H1 (cell line): ENCODE measurements at regions not wholly inside any gene's neighbourhood (a gene's known extent, or its start where the extent isn't known, plus 50 kb on each side); places are given as distances from the start of the nearest gene placed in this dataset.

ENCODE experiments used
- CTCF ChIA-PET: fragments of 300-600 bp; sonication (Branson Sonifier 250); formaldehyde crosslinking; loops from one replicate; lab custom pipeline; 2021; ENCODE audit not compliant: partially characterized antibody; lab: Charles Lee
- POLR2A ChIA-PET: fragments of 300-600 bp; sonication (Branson Sonifier 250); formaldehyde crosslinking; loops from one replicate; lab custom pipeline; 2021; ENCODE audit warnings: inconsistent platforms; ENCODE audit not compliant: partially characterized antibody; lab: Charles Lee
- DNase-seq, 2 experiments: peaks; one replicate each; pipeline versions ENCODE4 v3.0.0 to v3.0.0-alpha.2; 2010 to 2022; ENCODE audit warnings: low spot score in 2 of 2, low read depth in 1 of 2, mixed read lengths in 1 of 2
- FAIRE-seq: peaks from 2 replicates; lab custom pipeline; 2011; peaks lifted over from hg19 to GRCh38; lab: Jason Lieb, UNC
- H2AFZ ChIP-seq: 2 replicates; pipeline ENCODE4 v1.8.1; 2012; ENCODE audit warnings: low read length, inconsistent platforms
- H2AK5ac ChIP-seq: 2 replicates; pipeline ENCODE4 v1.6.1; 2013; ENCODE audit warnings: low read depth, low read length
- H2BK120ac ChIP-seq: replicated peaks from 2 replicates; pipeline ENCODE3; 2013; ENCODE audit warnings: low read depth, low read length, inconsistent platforms
- H2BK12ac ChIP-seq: 2 replicates; pipeline ENCODE4 v1.6.1; 2013; ENCODE audit warnings: low read depth, low read length
- H2BK15ac ChIP-seq: 2 replicates; pipeline ENCODE4 v1.6.1; 2013; ENCODE audit warnings: low read length
- H2BK20ac ChIP-seq: 2 replicates; pipeline ENCODE4 v1.6.1; 2013; ENCODE audit warnings: low read length
- H2BK5ac ChIP-seq: 2 replicates; pipeline ENCODE4 v1.6.1; 2013; ENCODE audit warnings: low read depth, low read length
- H3K14ac ChIP-seq: 2 replicates; pipeline ENCODE4 v1.6.1; 2013; ENCODE audit warnings: inconsistent platforms; ENCODE audit not compliant: insufficient read length
- H3K18ac ChIP-seq: 2 replicates; pipeline ENCODE4 v1.6.1; 2013; ENCODE audit warnings: low read length; ENCODE audit errors: extremely low read depth
- H3K23ac ChIP-seq: 2 replicates; pipeline ENCODE4 v1.6.1; 2013; ENCODE audit warnings: inconsistent platforms; ENCODE audit not compliant: insufficient read length
- H3K23me2 ChIP-seq: 2 replicates; pipeline ENCODE4 v1.6.1; 2013; ENCODE audit warnings: low read depth, low read length
- H3K27ac ChIP-seq: 2 replicates; pipeline ENCODE4 v1.6.1; 2011; ENCODE audit warnings: low read depth, low read length, inconsistent platforms
- H3K27me3 ChIP-seq, 4 experiments: replicated peaks in 1 of 4; 1 replicate in 1 of 4; 2 replicates in 3 of 4; pipeline versions ENCODE4 v1.6.1 to v1.8.1; 2011 to 2013; ENCODE audit warnings: low read length in 3 of 4, mild to moderate bottlenecking in 3 of 4, inconsistent platforms in 2 of 4, mixed read lengths in 2 of 4, moderate library complexity in 1 of 4; ENCODE audit not compliant: control insufficient read depth in 3 of 4, insufficient read depth in 3 of 4; ENCODE audit errors: extremely low read depth in 1 of 4
- H3K36me3 ChIP-seq, 4 experiments: 2 replicates each; pipeline versions ENCODE4 v1.6.1 to v1.8.1; 2011 to 2013; ENCODE audit warnings: mild to moderate bottlenecking in 4 of 4, low read length in 3 of 4, moderate library complexity in 2 of 4, control low read depth in 1 of 4, inconsistent platforms in 1 of 4; ENCODE audit not compliant: insufficient read depth in 4 of 4, control insufficient read depth in 2 of 4
- H3K4ac ChIP-seq: replicated peaks from 2 replicates; pipeline ENCODE3; 2013; ENCODE audit warnings: low read length, low read depth, mixed read lengths, inconsistent platforms; ENCODE audit not compliant: insufficient read length
- H3K4me1 ChIP-seq, 4 experiments: replicated peaks in 1 of 4; 1 replicate in 1 of 4; 2 replicates in 3 of 4; pipeline versions ENCODE4 v1.6.1 to v1.8.1; 2011 to 2013; ENCODE audit warnings: low read length in 3 of 4, inconsistent platforms in 2 of 4, mixed read lengths in 1 of 4; ENCODE audit not compliant: insufficient read depth in 4 of 4, control insufficient read depth in 3 of 4
- H3K4me2 ChIP-seq, 2 experiments: 2 replicates each; pipeline versions ENCODE4 v1.6.1 to v1.8.1; 2011 to 2013; ENCODE audit warnings: low read depth in 2 of 2, low read length in 2 of 2, control low read depth in 1 of 2, inconsistent platforms in 1 of 2, mild to moderate bottlenecking in 1 of 2; ENCODE audit not compliant: insufficient read depth in 1 of 2
- H3K4me3 ChIP-seq, 4 experiments: fragments of 200-600, 300-600 bp in 1 of 4; sonication (generic), shearing (Covaris generic), sonication (Bioruptor Twin) in 1 of 4; 2 replicates each; pipeline versions ENCODE4 v1.5.1 to v1.8.1; 2011 to 2016; ENCODE audit warnings: low read length in 4 of 4, low read depth in 3 of 4, control low read depth in 2 of 4, inconsistent platforms in 2 of 4, mild to moderate bottlenecking in 2 of 4, mixed read lengths in 1 of 4, moderate library complexity in 1 of 4; ENCODE audit not compliant: insufficient read depth in 2 of 4; ENCODE audit errors: extremely low read depth in 1 of 4
- H3K56ac ChIP-seq: replicated peaks from 2 replicates; pipeline ENCODE3; 2013; ENCODE audit warnings: low read depth, mild to moderate bottlenecking, mixed read lengths, low read length, inconsistent platforms; ENCODE audit not compliant: insufficient read length
- H3K79me1 ChIP-seq: 2 replicates; pipeline ENCODE4 v1.6.1; 2013; ENCODE audit warnings: low read depth, low read length, control low read depth
- H3K79me2 ChIP-seq, 2 experiments: 2 replicates each; pipeline versions ENCODE4 v1.6.1 to v1.8.1; 2012 to 2013; ENCODE audit warnings: low read length in 2 of 2, mild to moderate bottlenecking in 2 of 2, inconsistent platforms in 1 of 2; ENCODE audit not compliant: insufficient read depth in 2 of 2, control insufficient read depth in 1 of 2
- H3K9ac ChIP-seq, 4 experiments: replicated peaks in 1 of 4; 1 replicate in 1 of 4; 2 replicates in 3 of 4; pipeline versions ENCODE4 v1.6.1 to v1.8.1; 2011 to 2013; ENCODE audit warnings: low read depth in 3 of 4, low read length in 3 of 4, control low read depth in 2 of 4, mild to moderate bottlenecking in 2 of 4, moderate library complexity in 2 of 4, inconsistent platforms in 1 of 4; ENCODE audit errors: extremely low read depth in 1 of 4
- H3K9me3 ChIP-seq, 2 experiments: 2 replicates each; pipeline versions ENCODE4 v1.6.1 to v1.8.1; 2012 to 2013; ENCODE audit warnings: mild to moderate bottlenecking in 2 of 2, moderate library complexity in 2 of 2, control low read depth in 1 of 2, inconsistent platforms in 1 of 2, low read depth in 1 of 2, low read length in 1 of 2, mixed read lengths in 1 of 2; ENCODE audit not compliant: insufficient read depth in 2 of 2
- H4K20me1 ChIP-seq, 2 experiments: replicated peaks in 1 of 2; 2 replicates each; pipeline versions ENCODE3 to v1.8.1; 2011 to 2013; ENCODE audit warnings: inconsistent platforms in 2 of 2, low read length in 2 of 2, mild to moderate bottlenecking in 1 of 2; ENCODE audit not compliant: insufficient read depth in 2 of 2, control insufficient read depth in 1 of 2
- H4K5ac ChIP-seq: 2 replicates; pipeline ENCODE4 v1.6.1; 2013; ENCODE audit warnings: low read length, low read depth, mixed read lengths, inconsistent platforms; ENCODE audit not compliant: insufficient read length
- H4K8ac ChIP-seq: 2 replicates; pipeline ENCODE4 v1.8.0; 2013; ENCODE audit warnings: mild to moderate bottlenecking, moderate library complexity, low read length, inconsistent platforms; ENCODE audit not compliant: insufficient read depth; ENCODE audit errors: extremely low read depth
- H4K91ac ChIP-seq: replicated peaks from 2 replicates; pipeline ENCODE3; 2013; ENCODE audit warnings: low read length, mixed read lengths, inconsistent platforms; ENCODE audit not compliant: insufficient read length
- ASH2L ChIP-seq: fragments of 200-600, 300-600 bp; sonication (generic); IDR thresholded peaks from one replicate; pipeline ENCODE4 v1.7.1; 2017; ENCODE audit warnings: low read length
- BRCA1 ChIP-seq: IDR thresholded peaks from 2 replicates; pipeline ENCODE4 v1.6.1; 2012; ENCODE audit warnings: low read depth, low read length, improper control_type of control experiment
- CBX5 ChIP-seq: fragments of 300-800, 300-1000 bp; sonication (generic); IDR thresholded peaks from 2 replicates; pipeline ENCODE4 v1.7.1; 2016; ENCODE audit warnings: antibody characterized with exemption, low read length, low read depth
- CREB1 ChIP-seq: IDR thresholded peaks from 2 replicates; pipeline ENCODE4 v1.6.1; 2012; ENCODE audit warnings: inconsistent platforms
- MAFK ChIP-seq: IDR thresholded peaks from 2 replicates; pipeline ENCODE4 v1.6.1; 2012; ENCODE audit warnings: low read depth, mild to moderate bottlenecking, improper control_type of control experiment, low read length
- NANOG ChIP-seq: IDR thresholded peaks from 2 replicates; pipeline ENCODE4 v1.6.1; 2011; ENCODE audit warnings: low read length, low read depth, mild to moderate bottlenecking, inconsistent platforms; ENCODE audit not compliant: insufficient read depth, poor library complexity, severe bottlenecking
- POU5F1 ChIP-seq: IDR thresholded peaks from 2 replicates; pipeline ENCODE4 v1.6.1; 2011; ENCODE audit warnings: low read depth, mild to moderate bottlenecking, low read length, moderate library complexity
- RXRA ChIP-seq: IDR thresholded peaks from 2 replicates; pipeline ENCODE4 v1.6.1; 2011; ENCODE audit warnings: low read depth, mild to moderate bottlenecking, low read length, moderate library complexity; ENCODE audit not compliant: insufficient read depth
- ZNF274 ChIP-seq: IDR thresholded peaks from 2 replicates; pipeline ENCODE4 v1.7.0; 2012; ENCODE audit warnings: low read length, borderline replicate concordance; ENCODE audit errors: extremely low read depth
- TF ChIP-seq, protein P1 (sequence below): IDR thresholded peaks from 2 replicates; pipeline ENCODE4 v1.6.1; 2012; ENCODE audit warnings: low read length, inconsistent platforms
- TF ChIP-seq, protein P2 (sequence below): IDR thresholded peaks from 2 replicates; pipeline ENCODE4 v1.6.1; 2012; ENCODE audit warnings: inconsistent platforms
- TF ChIP-seq, protein P3 (sequence below), 3 experiments: IDR thresholded peaks; 1 replicate in 2 of 3; 2 replicates in 1 of 3; pipeline versions ENCODE4 v1.5.1 to v1.6.1; 2011; ENCODE audit warnings: low read length in 3 of 3, mild to moderate bottlenecking in 3 of 3, inconsistent platforms in 2 of 3, low read depth in 1 of 3, moderate library complexity in 1 of 3; ENCODE audit not compliant: insufficient read depth in 1 of 3; ENCODE audit errors: control extremely low read depth in 1 of 3

DNA sequence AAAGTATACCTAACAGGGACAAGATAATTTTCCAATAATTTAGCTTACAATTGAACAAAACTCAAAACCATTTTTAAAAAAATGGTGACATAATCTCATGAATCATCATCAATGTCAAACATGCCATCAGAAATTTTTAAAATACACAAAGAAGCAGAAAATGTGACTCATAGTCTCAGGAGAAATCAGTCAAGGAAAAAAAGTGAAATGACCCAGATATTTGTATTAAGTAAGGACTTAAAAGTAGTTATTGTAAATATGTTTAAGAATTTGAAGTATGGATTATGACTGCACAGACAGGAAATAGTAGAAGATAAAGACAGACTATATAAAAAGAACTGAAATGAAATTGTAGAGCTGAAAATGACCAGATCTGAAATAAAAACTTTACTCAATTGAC, 473.9 kb upstream of the SYT4 start:
- no peak overlapping the region for H3K9ac ChIP-seq
- H3K27me3 ChIP-seq, result no peaks in the 10 kb centered on the region; a peak in 1 of 7 replicates
- ChIA-PET CTCF (no interaction called here), POLR2A (no interaction called here)
- H3K36me3 ChIP-seq, result no peaks in the 10 kb centered on the region
- no peak overlapping the region for H3K4me2 ChIP-seq
- no peak overlapping the region for H4K5ac ChIP-seq
- no peaks in the 10 kb centered on the region for H3K79me2 ChIP-seq
- H2AK5ac ChIP-seq, result no peak overlapping the region
- no peak overlapping the region for H4K91ac ChIP-seq
- H3K18ac ChIP-seq, result no peak overlapping the region
- no peak overlapping the region for H3K27ac ChIP-seq
- H2AFZ ChIP-seq, result no peak overlapping the region
- no peaks in the 10 kb centered on the region for H3K79me1 ChIP-seq
- H3K4me3 ChIP-seq, result no peak overlapping the region
- no peak overlapping the region for H3K14ac ChIP-seq
- DNase-seq, result no peak
- no peak for FAIRE-seq
- H4K8ac ChIP-seq, result no peak overlapping the region
- no peak overlapping the region for H3K4ac ChIP-seq
- H3K56ac ChIP-seq, result no peak overlapping the region
- H2BK120ac ChIP-seq, result no peak overlapping the region
- no peaks in the 10 kb centered on the region for H4K20me1 ChIP-seq
- H2BK5ac ChIP-seq, result no peak overlapping the region
- H3K9me3 ChIP-seq, result no peaks in the 10 kb centered on the region; a peak in 1 of 4 replicates
- H2BK12ac ChIP-seq, result no peak overlapping the region
- H2BK20ac ChIP-seq, result no peak overlapping the region
- H3K23me2 ChIP-seq, result no peaks in the 10 kb centered on the region
- H3K4me1 ChIP-seq, result no peaks in the 10 kb centered on the region
- H2BK15ac ChIP-seq, result no peak overlapping the region
- no peak overlapping the region for H3K23ac ChIP-seq
- TF ChIP-seq, protein P1, sequence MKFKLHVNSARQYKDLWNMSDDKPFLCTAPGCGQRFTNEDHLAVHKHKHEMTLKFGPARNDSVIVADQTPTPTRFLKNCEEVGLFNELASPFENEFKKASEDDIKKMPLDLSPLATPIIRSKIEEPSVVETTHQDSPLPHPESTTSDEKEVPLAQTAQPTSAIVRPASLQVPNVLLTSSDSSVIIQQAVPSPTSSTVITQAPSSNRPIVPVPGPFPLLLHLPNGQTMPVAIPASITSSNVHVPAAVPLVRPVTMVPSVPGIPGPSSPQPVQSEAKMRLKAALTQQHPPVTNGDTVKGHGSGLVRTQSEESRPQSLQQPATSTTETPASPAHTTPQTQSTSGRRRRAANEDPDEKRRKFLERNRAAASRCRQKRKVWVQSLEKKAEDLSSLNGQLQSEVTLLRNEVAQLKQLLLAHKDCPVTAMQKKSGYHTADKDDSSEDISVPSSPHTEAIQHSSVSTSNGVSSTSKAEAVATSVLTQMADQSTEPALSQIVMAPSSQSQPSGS, result no peak
- no peak for TF ChIP-seq BRCA1
- no peak for TF ChIP-seq ZNF274
- no peak for TF ChIP-seq CBX5
- TF ChIP-seq ASH2L, result no peak
- no peak for TF ChIP-seq POU5F1
- no peak for TF ChIP-seq NANOG
- TF ChIP-seq CREB1, result no peak
- TF ChIP-seq, protein P2, sequence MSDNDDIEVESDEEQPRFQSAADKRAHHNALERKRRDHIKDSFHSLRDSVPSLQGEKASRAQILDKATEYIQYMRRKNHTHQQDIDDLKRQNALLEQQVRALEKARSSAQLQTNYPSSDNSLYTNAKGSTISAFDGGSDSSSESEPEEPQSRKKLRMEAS, result no peak
- TF ChIP-seq, protein P3, sequence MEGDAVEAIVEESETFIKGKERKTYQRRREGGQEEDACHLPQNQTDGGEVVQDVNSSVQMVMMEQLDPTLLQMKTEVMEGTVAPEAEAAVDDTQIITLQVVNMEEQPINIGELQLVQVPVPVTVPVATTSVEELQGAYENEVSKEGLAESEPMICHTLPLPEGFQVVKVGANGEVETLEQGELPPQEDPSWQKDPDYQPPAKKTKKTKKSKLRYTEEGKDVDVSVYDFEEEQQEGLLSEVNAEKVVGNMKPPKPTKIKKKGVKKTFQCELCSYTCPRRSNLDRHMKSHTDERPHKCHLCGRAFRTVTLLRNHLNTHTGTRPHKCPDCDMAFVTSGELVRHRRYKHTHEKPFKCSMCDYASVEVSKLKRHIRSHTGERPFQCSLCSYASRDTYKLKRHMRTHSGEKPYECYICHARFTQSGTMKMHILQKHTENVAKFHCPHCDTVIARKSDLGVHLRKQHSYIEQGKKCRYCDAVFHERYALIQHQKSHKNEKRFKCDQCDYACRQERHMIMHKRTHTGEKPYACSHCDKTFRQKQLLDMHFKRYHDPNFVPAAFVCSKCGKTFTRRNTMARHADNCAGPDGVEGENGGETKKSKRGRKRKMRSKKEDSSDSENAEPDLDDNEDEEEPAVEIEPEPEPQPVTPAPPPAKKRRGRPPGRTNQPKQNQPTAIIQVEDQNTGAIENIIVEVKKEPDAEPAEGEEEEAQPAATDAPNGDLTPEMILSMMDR (IDR thresholded peaks at IDR 0.05; ENCODE audit: control extremely low read depth in 1 of 3, insufficient read depth in 1 of 3, low read depth in 1 of 3, low read length in 3 of 3), result no peak
- TF ChIP-seq MAFK, result no peak
- TF ChIP-seq RXRA, result no peak
